Ovary (tissue), 7 donors: ENCODE measurements at regions not wholly inside any gene's neighbourhood (a gene's known extent, or its start where the extent isn't known, plus 50 kb on each side); places are given as distances from the start of the nearest gene placed in this dataset.

ENCODE experiments used
- DNase-seq, 5 donors: peaks; one replicate each; pipeline ENCODE4 v3.0.0-alpha.2; 2019 to 2020
- H3K27ac ChIP-seq, 2 donors: fragments of 200-600 bp; one replicate each; pipeline versions ENCODE4 v1.5.1 to v1.8.0; 2019 to 2022
- H3K27me3 ChIP-seq: fragments of 200-600 bp; one replicate; pipeline ENCODE4 v1.8.0; 2022
- H3K36me3 ChIP-seq: fragments of 200-600 bp; sonication (generic); one replicate; pipeline ENCODE4 v1.5.1; 2019
- H3K4me1 ChIP-seq: one replicate; pipeline ENCODE4 v1.8.1; 2013; ENCODE audit warnings: mild to moderate bottlenecking, moderate library complexity; ENCODE audit not compliant: insufficient read depth
- H3K4me3 ChIP-seq: fragments of 200-600 bp; sonication (generic); one replicate; pipeline ENCODE4 v1.5.1; 2017
- H3K9me3 ChIP-seq, 2 donors: fragments of 200-600 bp in 1 of 2; sonication (generic) in 1 of 2; one replicate each; pipeline versions ENCODE4 v1.5.1 to v1.8.1; 2013 to 2019; ENCODE audit warnings: mild to moderate bottlenecking in 1 of 2, moderate library complexity in 1 of 2
- EP300 ChIP-seq: sonication (generic); formaldehyde crosslinking; IDR thresholded peaks from one replicate; pipeline ENCODE4 v1.6.1; 2017; ENCODE audit warnings: antibody characterized with exemption
- POLR2A ChIP-seq: fragments of 450-650 bp; IDR thresholded peaks from one replicate; pipeline ENCODE4 v1.6.1; 2017; ENCODE audit warnings: antibody characterized with exemption, mild to moderate bottlenecking, moderate library complexity
- WGBS, 3 donors: extraction: QIAGEN DNeasy Blood & Tissue Kit in 1 of 3; methylation state at CpG; one replicate each; pipeline versions ENCODE4 v1.1.5 to v1.1.7; 2013 to 2017; 5-methylcytosine and 5-hydroxymethylcytosine counted together
- intact Hi-C, 4 donors: fragments of 100-400 bp; cut with DNase I; formaldehyde crosslinking; loops; one replicate each; pipeline versions ENCODE4 v1.11.0 to v1.15.1; 2022 to 2023
- TF ChIP-seq, protein P1 (sequence below), 3 donors: fragments of 450-650 bp in 2 of 3; fragments of 200-600 bp in 1 of 3; IDR thresholded peaks; one replicate each; pipeline versions ENCODE4 v1.5.1 to v1.8.0; 2016 to 2022; ENCODE audit warnings: antibody characterized with exemption in 3 of 3, mild to moderate bottlenecking in 1 of 3
- donor health status: DM: no; HTN: no; CAD: no; lungs with moderate emphysema.
- donor health status: DM: no; HTN: no; CAD: no.
- donor health status: Bipolar disorder and iron deficiency.
- donor health status: DM: no; HTN: no; CAD: no.
- donor health status: DM: yes; HTN: yes; CAD: no.

- intact Hi-C loops: no loop called here
- Histone ChIP-seq H3K27me3 (no peaks in the 10 kb centered on the region), H3K4me3 (no peak overlapping the region), H3K36me3 (no peaks in the 10 kb centered on the region), H3K9me3 (no peaks in the 10 kb centered on the region), H3K27ac (no peak overlapping the region), H3K4me1 (no peaks in the 10 kb centered on the region)
- no peak for DNase-seq
- TF ChIP-seq, protein P1, sequence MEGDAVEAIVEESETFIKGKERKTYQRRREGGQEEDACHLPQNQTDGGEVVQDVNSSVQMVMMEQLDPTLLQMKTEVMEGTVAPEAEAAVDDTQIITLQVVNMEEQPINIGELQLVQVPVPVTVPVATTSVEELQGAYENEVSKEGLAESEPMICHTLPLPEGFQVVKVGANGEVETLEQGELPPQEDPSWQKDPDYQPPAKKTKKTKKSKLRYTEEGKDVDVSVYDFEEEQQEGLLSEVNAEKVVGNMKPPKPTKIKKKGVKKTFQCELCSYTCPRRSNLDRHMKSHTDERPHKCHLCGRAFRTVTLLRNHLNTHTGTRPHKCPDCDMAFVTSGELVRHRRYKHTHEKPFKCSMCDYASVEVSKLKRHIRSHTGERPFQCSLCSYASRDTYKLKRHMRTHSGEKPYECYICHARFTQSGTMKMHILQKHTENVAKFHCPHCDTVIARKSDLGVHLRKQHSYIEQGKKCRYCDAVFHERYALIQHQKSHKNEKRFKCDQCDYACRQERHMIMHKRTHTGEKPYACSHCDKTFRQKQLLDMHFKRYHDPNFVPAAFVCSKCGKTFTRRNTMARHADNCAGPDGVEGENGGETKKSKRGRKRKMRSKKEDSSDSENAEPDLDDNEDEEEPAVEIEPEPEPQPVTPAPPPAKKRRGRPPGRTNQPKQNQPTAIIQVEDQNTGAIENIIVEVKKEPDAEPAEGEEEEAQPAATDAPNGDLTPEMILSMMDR (IDR thresholded peaks at IDR 0.05): no peak
- no peak for TF ChIP-seq POLR2A
- no peak for TF ChIP-seq EP300
- WGBS, 3 donors: 78 to 81% (median 80%) methylated on average over 5 of the region's 5 CpGs
These were observed 98.8 kb upstream of the EFNA5 start for GRCh38 chr5:107769519-107769918.

DNA sequence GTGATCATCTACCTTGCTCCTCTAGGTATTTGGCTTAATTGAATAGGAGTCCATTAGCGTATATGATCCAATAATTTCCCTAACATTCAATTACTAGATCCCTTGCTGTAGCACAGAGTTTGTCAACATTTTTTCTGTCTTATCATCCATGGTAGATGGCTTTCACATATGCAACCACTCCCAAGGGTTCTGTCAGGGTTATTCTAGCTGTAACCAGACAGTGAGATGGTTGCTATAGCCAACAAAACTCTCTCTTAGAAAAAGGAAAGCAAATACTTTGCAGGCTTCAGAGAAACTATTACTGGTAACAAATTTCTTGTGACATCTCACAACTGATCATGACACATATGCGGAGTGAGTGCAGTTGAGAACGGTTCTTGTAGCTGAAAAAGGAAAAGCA lies 96.2 kb upstream of the EFNA5 start:
- Histone ChIP-seq H3K27ac (no peak overlapping the region), H3K4me1 (no peaks in the 10 kb centered on the region), H3K27me3 (no peaks in the 10 kb centered on the region), H3K4me3 (no peak overlapping the region), H3K9me3 (no peaks in the 10 kb centered on the region), H3K36me3 (no peaks in the 10 kb centered on the region)
- intact Hi-C loops: no loop called here
- 94 to 98% (median 94%) methylated on average over 3 of the region's 3 CpGs for WGBS, 3 donors
- TF ChIP-seq EP300: no peak
- TF ChIP-seq, protein P1 (IDR thresholded peaks at IDR 0.05): no peak
- no peak for TF ChIP-seq POLR2A
- no peak for DNase-seq

DNA sequence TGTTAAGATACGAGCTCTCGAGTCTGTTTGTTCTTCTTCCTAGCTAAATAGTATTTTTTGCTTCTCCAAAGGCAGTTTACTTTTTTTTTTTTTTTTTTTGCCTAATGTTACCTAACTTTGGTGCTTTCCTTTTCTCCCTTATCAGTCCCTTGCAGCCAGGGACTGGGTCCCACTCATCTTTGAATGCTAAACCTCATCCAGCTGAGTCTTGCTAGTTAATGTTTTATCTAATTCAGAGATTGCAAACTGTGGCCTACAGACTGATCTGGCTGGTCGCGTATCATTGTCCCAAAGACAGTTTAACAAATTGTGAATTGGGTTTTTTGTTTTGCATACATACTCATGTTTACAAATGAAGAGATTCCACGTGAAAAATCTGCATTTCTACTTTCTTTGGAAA lies 95.7 kb upstream of the EFNA5 start:
- Histone ChIP-seq H3K27me3 (no peaks in the 10 kb centered on the region), H3K27ac (no peak overlapping the region), H3K4me1 (no peaks in the 10 kb centered on the region), H3K4me3 (no peak overlapping the region), H3K36me3 (no peaks in the 10 kb centered on the region), H3K9me3 (no peaks in the 10 kb centered on the region)
- TF ChIP-seq EP300: no peak
- TF ChIP-seq, protein P1 (IDR thresholded peaks at IDR 0.05): no peak
- TF ChIP-seq POLR2A: no peak
- DNase-seq: no peak
- intact Hi-C loops: no loop called here
- 62 to 68% (median 66%) methylated on average over 5 of the region's 5 CpGs for WGBS, 3 donors

DNA sequence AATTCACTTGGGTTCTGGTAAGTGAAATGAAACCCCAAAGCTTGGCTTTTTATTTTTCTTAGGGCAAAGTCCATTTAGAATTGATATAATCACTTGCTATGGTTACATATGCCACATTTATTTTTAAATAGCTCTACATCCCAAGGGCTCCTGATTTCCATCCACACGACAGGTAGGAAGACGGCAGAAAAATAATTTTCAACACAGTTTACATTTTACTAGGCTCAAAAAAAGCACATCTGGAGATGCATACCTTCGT lies 95.0 kb upstream of the EFNA5 start:
- intact Hi-C loops: no loop called here
- no peak overlapping the region for H3K4me3 ChIP-seq
- no peaks in the 10 kb centered on the region for H3K4me1 ChIP-seq
- no peaks in the 10 kb centered on the region for H3K9me3 ChIP-seq
- no peaks in the 10 kb centered on the region for H3K36me3 ChIP-seq
- 50 to 75% (median 56%) methylated on average over 3 of the region's 3 CpGs for WGBS, 3 donors
- DNase-seq: no peak
- no peak overlapping the region for H3K27ac ChIP-seq
- H3K27me3 ChIP-seq: no peaks in the 10 kb centered on the region
- TF ChIP-seq POLR2A (no peak), EP300 (no peak)
- TF ChIP-seq, protein P1 (IDR thresholded peaks at IDR 0.05): no peak
